ENCODE measurements at regions not wholly inside any gene's neighbourhood (a gene's known extent, or its start where the extent isn't known, plus 50 kb on each side); places are given as distances from the start of the nearest gene placed in this dataset.
"Not testable (repeated sequence)": the region's sequence is repeated elsewhere in the genome, so short reads cannot be mapped to it uniquely, and the experiment has no call there.

GRCh38 chr11:45754741-45755140 is 50.2 kb upstream of the SLC35C1 start:
- no peak for DNase-seq

- DNase-seq = no peak
Observed at GRCh38 chr11:45754261-45754709, 50.7 kb upstream of the SLC35C1 start.

- no peak for DNase-seq
Observed at GRCh38 chr11:45752106-45752505, 52.8 kb upstream of the SLC35C1 start.

DNA sequence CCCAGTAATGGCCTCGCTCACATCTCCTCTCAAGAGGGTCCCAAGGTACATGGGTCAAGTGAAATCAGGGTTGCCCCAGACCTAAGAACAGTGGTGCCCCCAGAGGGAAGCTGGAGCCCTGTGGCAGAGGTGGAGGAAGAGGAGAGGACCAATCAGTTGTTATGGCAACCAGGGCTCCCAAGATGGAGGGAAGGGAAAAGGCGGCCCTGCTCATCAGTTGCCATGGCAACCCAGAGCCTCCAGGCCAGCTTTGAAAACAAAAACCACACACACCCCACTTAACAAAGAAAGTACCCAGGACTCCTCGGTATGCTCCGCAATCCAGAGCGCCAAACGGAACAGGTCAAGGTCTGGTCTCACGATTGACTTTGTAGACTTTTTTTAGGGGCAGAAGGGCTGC is 53.5 kb upstream of the SLC35C1 start:
- DNase-seq = no peak

- DNase-seq = no peak
Observed at GRCh38 chr11:45750439-45750838, 54.5 kb upstream of the SLC35C1 start.

DNA sequence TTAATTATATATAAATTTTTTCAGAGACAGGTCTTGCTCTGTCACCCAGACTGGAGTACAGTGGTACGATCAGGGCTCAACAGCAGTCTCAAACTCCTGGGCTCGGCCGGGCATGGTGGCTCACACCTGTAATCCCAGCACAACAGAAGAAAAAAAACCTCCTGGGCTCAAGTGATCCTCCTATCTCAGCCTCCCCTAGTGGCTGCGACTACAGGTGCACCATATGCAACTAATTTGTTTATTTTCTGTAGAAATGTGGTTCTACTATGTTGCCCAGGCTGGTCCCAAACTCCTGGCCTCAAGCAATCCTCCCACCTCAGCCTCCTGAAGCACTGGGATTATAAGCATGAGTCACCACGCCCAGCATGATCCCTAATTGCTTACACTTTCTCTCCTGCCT is 56.1 kb upstream of the SLC35C1 start:
- DNase-seq = no peak

DNA sequence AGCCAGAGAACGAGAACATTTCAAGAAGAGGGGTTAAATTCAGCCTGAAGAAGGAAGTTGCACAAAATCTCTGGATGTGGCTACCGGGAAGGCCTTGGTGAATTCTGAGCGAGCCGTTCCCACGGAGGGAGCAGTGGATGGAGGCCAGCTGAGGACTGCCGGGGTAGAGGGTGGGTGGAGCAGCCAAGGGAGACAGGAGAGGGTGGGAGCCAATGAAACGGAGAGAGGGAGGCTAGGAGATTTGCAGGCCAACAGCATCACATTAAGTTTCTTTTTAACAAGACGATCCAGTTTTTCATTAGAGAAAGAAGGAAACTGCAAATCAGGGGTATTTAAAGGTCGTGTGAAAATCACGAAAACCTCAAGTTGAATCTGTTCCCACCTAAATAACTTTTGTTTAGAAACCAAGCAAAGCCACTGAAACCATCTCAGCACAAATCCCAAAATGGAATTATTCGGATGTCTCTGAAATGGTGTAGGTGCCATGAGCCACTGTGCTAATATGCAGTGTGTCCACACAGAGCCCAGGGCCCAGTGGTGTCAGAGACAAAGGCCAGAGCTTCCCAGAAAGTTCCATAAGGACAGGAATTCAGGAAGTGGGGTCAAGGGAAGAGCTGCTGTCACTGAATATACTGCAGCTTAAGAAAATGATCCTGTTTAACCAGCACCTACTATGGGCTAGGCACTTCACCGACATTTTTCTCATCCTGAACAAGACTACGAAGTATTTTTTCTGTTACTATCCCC is 59.7 kb upstream of the SLC35C1 start:
- DNase-seq = no peak

GRCh38 chr11:45743556-45744468 is 61.1 kb upstream of the SLC35C1 start:
- no peak for DNase-seq

DNA sequence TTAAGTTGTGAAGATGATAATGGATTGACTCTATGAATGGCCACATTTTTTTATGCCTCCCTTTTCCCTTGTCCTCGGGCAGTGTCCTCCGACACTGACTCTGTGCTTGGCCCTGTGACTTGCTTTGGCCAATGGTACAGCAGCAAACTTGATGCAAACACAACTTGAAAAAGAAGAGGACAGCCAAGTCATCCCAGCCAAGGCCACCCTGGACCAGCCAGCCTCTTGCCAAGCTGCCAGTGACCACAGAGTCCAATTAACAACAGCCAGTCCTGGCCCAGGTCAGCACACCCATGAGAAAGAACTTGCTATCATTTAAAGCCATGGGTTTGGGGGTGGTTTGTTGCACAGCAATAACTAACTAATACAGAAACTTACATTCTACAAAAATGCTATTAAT is 63.4 kb upstream of the SLC35C1 start:
- no peak for DNase-seq

- no peak for DNase-seq
Observed at GRCh38 chr11:45741032-45741431, 63.9 kb upstream of the SLC35C1 start.

- no peak for DNase-seq
Observed at GRCh38 chr11:45739866-45740265, 65.1 kb upstream of the SLC35C1 start.

GRCh38 chr11:45739071-45739470 is 65.9 kb upstream of the SLC35C1 start:
- not testable (repeated sequence) for DNase-seq

DNA sequence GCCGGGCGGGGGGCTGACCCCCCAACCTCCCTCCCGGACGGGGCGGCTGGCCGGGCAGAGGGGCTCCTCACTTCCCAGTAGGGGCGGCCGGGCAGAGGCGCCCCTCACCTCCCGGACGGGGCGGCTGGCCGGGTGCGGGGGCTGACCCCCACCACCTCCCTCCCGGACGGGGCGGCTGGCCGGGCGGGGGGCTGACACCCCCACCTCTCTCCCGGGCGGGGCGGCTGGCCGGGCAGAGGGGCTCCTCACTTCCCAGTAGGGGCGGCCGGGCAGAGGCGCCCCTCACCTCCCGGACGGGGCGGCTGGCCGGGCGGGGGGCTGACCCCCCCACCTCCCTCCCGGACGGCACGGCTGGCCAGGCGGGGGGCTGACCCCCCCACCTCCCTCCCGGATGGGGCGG is 66.8 kb upstream of the SLC35C1 start:
- DNase-seq = not testable (repeated sequence)

- DNase-seq = no peak
Observed at GRCh38 chr11:45737056-45737455, 67.9 kb upstream of the SLC35C1 start.

DNA sequence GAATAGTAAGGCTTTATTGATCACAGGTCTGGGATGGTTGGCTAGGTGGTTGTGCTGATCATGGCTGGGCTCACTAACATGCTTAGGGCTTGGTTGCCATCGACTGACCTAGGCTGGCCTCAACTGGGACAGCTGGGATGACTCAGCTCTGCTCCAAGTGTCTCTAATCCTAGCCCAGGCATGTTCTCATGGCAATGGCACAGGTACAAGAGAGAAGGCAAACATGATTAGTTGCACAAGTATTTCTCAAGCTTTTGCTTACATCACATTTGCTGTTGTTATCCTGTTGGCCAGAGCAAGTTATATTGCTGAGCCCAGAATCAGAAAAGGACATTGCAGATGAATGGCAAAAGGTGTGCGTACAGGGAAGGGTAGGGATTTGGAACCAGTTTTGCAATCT is 68.5 kb upstream of the SLC35C1 start:
- DNase-seq = no peak

- DNase-seq = no peak
Observed at GRCh38 chr11:45733176-45733575, 67.8 kb upstream of the CHST1 start.

DNA sequence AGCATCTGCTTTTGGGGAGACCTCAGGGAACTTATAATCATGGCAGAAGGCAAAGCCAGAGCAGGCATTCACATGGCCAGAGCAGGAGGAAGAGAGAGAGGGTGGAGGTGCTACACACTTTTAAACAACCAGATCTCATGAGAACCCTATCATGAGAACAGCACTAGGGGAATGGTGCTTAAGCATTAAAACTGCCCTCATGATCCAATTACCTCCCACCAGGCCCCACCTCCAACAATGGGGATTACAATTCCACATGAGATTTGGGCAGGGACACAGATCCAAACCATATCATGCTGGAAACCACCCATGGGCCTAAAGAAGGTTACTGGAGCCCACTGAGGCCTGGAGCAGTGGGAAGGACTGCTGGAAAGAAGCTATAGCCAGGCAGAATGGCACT is 66.9 kb upstream of the CHST1 start:
- DNase-seq = no peak

- DNase-seq = not testable (repeated sequence)
Observed at GRCh38 chr11:45731171-45731570, 65.7 kb upstream of the CHST1 start.

DNA sequence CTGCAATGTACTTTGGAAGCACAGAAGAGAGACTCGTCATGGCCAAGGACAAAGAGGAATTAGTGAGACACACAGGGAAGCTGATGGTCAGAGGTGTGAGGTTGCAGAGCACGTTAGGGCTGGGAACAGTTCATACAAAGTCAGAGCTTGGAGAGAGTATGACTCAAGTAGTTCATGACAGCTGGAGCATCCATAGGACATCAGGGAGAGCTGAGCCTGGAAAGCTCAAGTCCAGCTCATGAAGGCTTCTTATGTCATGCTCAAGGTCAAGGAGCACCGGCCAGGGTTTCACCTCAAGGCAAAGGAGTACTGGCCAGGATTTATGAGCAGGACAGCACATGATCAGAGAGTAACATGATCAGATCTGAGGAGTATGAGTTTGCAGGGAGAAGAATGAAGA is 64.6 kb upstream of the CHST1 start:
- DNase-seq = no peak

- DNase-seq = no peak
Observed at GRCh38 chr11:45726493-45727054, 61.2 kb upstream of the CHST1 start.

DNA sequence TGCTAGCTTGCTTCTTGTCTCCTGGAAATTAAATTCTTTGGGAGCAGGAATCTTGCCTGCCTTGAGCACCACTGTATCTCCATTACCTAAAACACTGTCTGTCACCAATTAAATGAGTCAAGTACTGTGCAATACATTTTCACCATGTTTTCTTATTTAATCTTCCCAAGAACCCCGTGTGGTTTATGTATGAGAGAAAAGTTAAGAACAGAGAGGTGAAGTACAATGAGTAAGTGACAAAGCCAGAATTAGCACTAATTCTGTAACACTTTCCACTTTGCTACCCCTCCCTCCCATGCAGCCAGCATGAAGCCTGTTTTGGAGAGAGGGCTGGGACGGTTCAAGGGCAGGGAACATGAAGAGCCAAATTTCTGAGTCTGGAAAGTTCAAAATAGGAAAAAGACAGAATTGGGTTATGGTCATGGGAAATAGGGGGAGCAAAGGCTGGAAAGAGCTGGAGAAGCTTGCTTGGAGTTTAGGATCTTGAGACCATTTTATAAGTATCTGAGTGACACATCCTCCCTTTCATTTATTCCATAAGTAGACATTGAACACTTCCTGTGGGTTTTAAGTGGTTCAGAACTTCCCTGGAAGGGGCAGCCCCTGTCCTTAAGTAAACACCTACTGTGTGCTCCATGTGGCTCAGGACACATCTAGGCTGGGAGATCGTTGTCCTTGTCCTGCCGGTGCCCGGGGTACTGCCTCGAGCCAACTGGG is 60.5 kb upstream of the CHST1 start:
- DNase-seq = peak; percentile 43

GRCh38 chr11:45725121-45725520 is 59.7 kb upstream of the CHST1 start:
- no peak for DNase-seq

GRCh38 chr11:45724153-45724552 is 58.7 kb upstream of the CHST1 start:
- DNase-seq = no peak
